SK-N-MC (cell line): ENCODE measurements at regions not wholly inside any gene's neighbourhood (a gene's known extent, or its start where the extent isn't known, plus 50 kb on each side); places are given as distances from the start of the nearest gene placed in this dataset.

Experiments used
- EZH2 ChIP-seq: fragments of 200-600 bp; sonication (generic); IDR thresholded peaks from one replicate; pipeline ENCODE4 v1.6.1; 2017; ENCODE audit warnings: antibody characterized with exemption
- FOXP2 ChIP-seq: optimal IDR thresholded peaks from 2 replicates; pipeline ENCODE3; 2011; ENCODE audit warnings: mild to moderate bottlenecking, moderate library complexity; ENCODE audit not compliant: insufficient read depth; ENCODE audit errors: extremely low read length, control extremely low read depth
- POLR2AphosphoS5 ChIP-seq: IDR thresholded peaks from 2 replicates; pipeline ENCODE4 v1.6.1; 2012; ENCODE audit warnings: mild to moderate bottlenecking, low read depth, low read length, borderline replicate concordance

DNA sequence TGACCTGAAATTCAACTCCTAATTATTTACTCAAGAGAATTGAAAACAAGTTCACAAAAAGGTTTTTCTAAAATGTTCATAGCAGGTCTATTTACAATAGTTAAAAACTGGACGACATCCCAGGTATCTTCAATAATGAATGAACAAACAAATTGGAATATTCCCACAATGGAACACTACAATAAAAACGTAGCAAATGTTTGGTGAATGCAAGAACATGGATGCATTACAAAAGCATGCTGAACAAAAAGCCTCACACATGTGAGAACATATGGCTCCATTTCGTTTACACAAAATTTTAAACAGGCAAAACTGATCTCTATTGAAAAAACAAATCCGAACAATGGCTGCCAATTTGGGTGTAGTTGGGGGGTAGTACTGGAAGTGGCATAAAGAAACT lies 669.9 kb downstream of the MTRR start:
- TF ChIP-seq EZH2 (no peak), POLR2AphosphoS5 (no peak), FOXP2 (no peak)
